ENCODE measurements at regions not wholly inside any gene's neighbourhood (a gene's known extent, or its start where the extent isn't known, plus 50 kb on each side); places are given as distances from the start of the nearest gene placed in this dataset.

DNA sequence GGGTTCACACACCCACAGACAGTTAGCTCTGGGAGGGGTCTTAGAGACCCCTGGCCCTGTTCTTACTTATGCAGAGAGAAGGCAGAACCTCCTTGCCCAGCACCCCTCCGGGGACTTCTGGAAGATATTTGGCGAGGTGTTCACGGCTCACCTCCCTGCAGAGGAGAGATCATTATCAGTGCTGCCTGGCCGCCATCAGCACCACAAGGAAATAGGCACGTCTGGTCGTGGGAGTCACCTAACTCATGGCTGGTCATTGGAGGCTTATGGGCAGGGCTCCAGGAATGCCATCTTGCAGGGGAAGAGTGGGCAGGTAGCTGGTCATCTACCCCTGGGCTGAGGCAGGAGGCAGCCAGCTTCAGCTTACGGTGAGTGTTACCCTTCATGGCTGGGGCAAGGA, 189.4 kb downstream of the RPS24 start:
- TF ChIP-seq, protein P1, sequence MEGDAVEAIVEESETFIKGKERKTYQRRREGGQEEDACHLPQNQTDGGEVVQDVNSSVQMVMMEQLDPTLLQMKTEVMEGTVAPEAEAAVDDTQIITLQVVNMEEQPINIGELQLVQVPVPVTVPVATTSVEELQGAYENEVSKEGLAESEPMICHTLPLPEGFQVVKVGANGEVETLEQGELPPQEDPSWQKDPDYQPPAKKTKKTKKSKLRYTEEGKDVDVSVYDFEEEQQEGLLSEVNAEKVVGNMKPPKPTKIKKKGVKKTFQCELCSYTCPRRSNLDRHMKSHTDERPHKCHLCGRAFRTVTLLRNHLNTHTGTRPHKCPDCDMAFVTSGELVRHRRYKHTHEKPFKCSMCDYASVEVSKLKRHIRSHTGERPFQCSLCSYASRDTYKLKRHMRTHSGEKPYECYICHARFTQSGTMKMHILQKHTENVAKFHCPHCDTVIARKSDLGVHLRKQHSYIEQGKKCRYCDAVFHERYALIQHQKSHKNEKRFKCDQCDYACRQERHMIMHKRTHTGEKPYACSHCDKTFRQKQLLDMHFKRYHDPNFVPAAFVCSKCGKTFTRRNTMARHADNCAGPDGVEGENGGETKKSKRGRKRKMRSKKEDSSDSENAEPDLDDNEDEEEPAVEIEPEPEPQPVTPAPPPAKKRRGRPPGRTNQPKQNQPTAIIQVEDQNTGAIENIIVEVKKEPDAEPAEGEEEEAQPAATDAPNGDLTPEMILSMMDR (conservative IDR thresholded peaks at IDR 0.05 in 1 of 2, IDR thresholded peaks at IDR 0.05 in 1 of 2; ENCODE audit: low read depth in 1 of 2, low read length in 2 of 2): no peak
- no peak for TF ChIP-seq EZH2 (IDR thresholded peaks at IDR 0.05; ENCODE audit: low read length, missing control alignments)
